GM18520 (cell line): ENCODE measurements at regions not wholly inside any gene's neighbourhood (a gene's known extent, or its start where the extent isn't known, plus 50 kb on each side); places are given as distances from the start of the nearest gene placed in this dataset.

Experiments used
- ATAC-seq: cut with Tn5 transposase; IDR thresholded peaks from one replicate; pipeline ENCODE4 v1.9.1; 2021; ENCODE audit not compliant: unreplicated experiment

DNA sequence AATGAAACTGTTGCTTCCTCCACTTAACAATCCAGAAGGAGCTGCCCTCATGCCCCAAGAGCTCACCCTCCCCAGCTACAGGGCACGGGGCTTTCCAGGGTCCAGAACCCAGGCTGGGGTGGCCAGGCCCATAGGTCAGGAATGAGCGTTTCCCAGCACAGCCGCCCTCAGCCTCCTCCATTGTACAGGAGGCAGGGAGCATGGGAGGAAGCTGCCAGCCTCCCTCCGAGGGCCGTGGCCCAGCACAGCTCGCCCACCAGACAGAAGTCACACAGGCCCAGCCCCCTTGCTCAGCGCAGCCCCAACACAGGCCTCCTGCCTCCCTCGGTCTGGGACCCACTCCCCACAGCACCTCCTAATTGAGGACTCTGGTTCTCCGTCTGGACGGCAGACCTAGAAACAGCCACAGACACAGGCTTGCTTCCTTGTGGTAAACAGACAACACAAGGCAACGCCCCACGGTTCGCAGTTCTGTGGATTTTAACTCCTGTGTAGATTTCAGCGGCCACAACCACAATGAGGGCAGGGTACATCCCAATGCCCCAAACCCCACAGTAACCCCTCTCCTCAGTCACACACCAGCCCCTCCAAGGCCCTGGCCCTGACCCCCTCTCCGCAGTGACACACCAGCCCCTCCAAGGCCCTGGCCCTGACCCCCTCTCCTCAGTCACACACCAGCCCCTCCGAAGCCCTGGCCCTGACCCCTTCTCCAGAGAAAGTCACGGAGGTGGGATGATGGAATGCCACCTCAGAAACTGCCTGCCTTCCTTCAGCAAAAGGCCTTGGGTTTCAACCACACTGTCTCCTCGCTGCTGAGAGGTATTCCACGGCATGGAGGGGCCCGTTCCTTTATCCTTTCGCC is 173.5 kb downstream of the DLL1 start:
- no peak for ATAC-seq

DNA sequence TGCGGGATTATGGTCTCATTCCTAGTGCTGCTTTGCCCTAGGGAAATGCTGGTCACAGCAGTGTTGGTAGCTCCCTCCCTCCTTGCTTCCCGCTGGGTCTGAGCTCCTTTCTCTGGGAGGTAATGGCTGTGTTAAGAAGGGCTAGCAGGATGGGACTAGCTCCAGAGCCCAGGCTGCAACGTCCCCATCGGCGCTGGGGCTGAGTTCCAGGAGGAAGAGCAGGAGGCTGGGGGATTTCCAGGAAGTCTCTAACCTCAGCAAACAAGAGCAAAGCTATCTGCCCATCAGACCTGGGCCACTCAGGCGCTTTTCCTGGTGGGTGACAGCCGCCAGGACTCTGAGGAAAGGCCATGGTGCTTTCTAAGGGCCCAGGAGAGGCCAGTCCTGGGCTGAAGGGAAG is 174.2 kb downstream of the DLL1 start:
- ATAC-seq, result no peak

DNA sequence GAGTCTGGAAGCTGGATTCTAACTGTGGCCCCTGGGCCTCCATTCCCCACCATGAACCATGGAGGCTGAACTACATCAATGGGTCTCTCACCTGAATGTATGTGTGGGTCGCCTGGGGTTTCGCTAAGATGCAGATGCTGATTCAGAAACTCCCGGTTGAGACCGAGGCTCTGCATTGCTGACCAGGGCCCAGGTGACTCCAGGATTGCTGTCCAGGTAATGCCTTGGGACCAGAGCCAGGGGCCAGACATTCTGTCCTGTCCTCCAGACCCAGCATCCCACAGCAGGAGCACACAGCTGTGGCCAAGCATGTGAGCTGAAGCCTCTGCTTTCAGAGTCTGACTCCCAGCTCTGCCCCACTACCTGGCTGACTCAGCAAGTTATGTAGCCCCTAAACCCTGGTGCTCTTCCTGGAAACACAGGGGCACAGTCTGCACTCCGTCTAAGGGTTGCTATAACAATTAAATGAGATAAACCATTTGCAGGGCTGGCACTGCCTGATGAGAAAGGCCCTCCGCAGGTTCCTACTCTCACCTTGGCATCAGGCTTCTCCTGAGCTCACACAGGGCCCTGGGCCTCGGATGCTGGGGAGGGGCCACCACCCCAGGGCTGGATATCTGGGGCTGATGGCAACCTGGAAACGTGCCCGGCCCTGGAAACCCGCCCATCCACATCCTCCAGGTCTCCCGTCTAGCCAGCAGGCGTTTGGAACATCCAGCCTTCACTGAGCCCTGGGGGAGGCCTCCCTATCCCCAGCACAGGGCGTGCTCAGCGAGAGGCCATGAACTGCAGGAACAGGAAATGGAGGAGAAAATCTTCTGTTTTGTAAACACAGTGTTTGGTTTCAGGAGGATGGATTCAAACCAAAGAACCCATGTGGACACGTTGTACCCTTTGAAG is 175.7 kb downstream of the DLL1 start:
- ATAC-seq, result no peak

DNA sequence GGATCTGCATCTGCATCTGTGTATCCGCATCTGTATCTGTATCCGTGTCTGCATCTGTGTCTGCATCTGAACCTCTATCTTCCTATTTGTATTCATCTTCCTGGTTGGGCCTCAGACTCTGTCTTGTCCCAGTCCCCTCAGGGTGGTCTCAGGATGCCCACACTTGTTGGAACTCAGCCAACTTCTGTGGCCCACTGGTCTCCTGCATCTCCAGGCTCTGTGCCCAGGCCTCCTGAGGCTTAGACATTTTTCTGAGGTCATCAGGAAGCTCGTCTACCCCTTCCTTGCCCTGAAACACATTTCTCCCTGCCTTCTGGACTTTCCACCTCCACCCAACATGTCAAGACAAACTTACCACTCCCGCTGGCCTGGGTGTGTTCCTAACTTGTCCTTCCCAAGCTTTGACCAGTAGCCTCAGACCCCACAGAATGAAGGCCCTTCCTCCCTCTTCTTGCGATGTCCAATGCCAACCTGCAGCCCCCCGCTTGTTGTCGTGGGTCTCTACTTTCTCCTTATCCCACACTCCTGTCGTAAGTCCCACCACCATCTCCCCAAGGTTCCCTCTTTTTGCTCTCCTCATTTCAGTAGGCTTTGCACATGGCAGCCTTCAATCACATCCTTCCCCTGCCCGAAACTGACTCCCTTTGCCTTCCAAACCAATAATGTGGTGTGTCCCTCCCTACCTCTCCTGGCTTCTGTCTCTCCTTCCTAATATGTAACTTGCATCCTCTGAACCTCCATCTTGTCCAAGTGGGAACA is 176.5 kb downstream of the DLL1 start:
- ATAC-seq, result no peak

DNA sequence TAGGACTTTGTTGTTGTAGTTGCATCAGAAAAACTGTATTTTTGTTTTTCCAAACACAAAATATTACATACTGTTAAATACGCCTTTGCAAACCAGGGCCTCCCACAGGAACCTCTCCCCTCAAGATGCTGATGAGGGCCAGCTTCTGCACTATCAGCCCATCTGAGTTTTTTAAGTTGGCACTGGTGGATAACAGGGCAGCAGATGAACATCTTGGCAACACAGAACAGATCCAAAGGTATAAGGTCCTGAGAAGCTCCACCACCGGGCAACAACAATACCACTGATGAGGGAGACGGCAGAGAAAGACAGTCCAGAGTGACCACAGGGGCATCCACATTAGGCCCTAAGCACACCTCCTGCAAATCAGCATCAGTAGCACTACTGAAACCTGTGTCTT is 177.7 kb downstream of the DLL1 start:
- no peak for ATAC-seq

DNA sequence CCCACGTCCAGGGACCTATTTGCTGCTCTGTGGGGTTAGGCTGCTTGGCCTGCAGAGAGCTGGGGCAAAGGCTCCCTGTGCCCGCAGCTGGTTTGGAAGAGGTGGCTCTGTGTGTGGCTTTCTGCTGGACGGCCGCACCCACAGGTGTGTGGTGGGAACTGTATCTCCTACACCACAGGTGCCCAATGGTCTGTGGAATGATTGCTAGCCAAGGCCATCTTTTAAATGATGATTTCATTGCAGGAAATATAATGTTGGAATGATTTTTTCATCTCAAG is 178.4 kb downstream of the DLL1 start:
- ATAC-seq, result no peak

DNA sequence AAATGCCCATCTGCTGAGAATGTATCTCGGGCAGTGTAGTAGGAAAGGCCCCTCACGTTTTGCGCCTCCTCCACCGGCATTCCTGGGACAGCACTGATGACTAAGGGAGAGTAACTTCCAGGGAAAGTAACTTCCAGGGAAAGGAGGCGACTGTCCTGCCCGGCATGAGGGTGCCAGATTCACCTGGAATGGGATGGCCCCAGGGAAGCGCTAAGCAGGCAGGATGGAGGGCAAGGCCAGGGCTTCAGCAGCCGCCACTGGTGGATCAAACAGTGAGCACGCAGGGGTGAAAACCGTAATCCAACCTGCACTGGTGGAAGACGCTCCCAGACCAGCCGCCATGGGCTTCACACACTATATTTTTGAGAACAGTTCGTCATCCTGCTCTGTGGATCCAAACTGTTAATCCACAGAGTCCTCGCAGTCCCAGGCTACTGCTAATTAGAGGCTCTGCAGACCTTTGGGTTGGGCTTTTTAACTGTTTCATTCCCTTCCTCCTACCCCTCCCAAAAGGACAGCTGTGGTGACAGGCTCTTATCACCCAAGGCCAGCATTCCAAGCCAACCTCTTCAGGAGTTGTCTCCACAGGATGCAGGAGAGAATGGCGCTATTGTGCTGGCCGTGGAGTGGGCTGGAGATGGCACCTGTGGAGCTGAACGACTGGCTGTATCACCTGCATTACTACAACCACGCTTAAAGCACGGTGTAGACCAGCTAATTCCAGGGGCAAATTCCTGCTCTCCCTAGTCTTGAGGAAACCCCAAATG is 178.9 kb downstream of the DLL1 start:
- no peak for ATAC-seq

DNA sequence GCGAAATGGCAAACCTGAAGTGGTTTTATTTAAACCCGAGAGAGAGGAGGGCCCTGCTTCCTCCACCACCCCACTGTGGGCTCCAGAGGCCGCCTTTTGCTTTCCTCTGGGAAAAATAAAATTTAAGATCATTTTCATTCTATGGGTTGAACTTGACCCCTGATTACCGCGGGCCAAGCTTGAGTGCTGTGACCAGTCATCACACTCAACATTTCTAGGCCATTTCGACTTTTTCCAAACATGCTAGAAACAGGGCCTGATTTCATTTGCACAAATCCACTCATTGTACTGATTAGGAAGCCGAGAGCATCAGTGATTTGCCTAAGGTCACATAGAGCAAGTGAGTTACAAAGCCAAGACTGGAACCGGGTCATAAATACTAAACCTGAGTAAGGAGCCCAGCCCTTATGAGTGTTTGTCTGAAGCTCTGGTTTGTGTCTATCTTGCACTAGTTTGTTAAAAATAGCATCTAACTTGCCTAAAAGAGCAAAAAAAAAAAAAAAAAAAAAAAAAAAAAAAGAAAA is 179.7 kb downstream of the DLL1 start:
- ATAC-seq, result no peak

DNA sequence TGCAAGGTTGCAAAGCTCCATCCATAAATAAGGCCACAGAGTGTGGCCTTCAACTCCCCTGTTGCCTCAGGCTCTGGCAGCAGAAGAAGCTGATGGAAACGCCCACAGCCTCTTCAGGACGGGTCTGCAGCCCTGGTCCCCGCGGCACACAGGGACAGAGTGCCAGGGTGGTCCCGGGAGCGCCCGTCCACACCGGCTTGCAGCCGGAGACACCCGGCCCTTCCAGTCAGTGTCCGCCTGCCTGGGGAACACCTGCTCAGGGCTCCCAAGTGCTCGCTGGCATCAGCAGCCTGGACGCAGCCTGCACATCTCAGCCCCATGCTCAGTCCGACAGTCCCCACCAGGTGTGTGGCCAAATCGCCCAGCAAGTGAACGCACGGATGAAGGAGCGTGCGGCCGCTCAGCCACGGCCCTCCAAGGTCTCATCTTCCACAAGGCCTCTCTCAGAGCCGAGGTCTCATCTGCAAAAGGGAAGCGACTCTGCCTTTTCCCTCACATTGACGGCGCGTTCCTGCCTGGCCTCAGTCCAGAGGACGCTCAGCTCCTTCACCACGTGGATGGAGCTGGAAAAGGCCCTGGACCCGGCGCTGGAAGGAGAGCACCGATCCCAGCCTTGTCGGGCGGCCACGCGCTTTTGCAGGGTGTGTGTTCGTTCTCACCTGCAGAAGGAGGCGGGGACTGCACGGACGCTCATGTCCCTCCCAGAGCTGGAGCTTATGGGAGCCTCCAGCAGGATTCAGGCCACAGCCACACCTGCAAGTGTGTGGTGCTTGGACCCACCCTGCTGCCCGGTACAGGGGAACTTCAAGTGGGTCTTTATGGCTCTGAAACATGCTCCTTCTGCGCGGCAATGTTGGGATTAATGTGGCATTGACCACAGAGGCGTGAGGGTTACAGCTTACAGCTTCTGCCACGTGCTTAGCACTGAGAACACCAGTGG is 180.4 kb downstream of the DLL1 start:
- no peak for ATAC-seq

DNA sequence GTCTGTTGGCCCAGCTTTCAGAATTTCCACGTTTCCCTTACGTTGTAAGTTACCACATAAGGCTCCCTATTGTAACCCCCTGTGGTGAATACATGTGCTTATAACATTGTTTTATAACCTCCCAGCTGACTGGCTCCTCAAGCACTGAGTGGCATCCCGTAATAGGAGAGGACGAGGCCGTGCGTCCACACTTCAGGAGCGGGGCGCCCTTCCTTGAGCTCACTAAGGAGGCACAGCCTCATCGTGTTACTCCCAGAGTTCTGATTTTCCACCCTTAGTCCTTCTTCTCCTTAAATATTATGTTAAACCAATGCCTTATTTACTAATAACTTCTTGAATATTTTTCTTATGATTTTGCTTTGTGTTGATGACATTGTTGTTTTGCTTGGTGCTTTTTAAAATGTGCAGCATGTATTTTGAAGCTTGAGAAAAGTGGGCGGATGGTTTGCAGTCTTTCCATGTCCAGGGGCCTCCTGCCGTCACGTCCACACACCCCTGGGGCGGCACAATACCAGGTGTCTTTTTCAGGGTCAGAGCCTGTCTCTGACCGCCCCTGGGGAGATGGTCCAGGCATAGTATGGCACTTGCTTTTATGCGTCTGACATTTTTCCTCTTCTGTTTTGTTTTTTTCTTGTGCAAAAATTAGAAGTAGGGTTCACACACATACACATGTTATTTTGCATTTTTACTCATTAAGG is 181.8 kb downstream of the DLL1 start:
- ATAC-seq, result no peak

DNA sequence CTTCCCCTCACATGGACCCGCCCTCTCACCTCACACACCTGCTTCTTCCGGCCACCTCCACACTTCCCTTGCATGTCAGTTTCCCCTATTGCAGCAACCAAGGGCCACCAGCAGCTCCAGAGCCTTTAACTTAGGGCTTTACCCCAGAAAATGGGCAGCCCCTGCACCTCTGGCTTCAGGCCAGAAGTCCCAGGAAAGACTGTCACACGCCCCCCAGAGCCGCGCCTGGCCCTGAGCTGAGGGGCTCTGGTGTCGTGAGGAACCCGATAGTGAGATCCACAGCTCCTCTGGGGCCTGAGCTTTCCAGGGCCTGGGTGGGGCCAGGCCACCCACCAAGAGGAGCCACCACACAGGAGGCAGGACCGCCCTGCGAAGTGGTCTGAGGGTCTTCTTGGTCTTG is 182.4 kb downstream of the DLL1 start:
- no peak for ATAC-seq

DNA sequence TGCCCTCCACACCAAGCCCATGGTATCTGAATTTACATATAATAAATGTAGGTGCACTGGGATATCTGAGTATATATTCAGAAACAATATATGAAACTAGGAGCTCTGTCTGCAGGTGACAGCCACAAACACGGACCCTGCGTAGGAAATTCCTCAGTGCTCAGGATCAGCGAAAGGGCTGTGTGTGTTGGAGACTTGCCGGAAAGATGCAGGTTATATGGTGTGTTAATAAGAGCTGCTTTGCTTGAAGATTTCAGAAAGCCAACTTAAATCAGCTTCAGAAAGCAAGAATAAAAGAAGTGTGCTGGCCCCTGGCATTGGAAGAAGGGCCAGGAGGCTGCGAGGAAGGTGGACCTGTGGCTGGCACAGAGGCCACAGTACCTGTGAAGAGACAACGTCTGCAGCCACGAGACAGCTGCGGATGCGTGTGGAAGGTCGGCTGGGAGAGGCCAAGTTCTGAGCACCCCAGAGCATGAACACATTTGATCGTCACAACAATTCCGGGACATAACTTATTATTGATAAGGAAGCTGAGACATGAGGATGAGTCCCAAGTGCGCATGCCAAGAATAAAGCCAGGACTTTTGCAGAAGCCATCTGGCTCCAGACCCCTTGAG is 183.2 kb downstream of the DLL1 start:
- no peak for ATAC-seq

DNA sequence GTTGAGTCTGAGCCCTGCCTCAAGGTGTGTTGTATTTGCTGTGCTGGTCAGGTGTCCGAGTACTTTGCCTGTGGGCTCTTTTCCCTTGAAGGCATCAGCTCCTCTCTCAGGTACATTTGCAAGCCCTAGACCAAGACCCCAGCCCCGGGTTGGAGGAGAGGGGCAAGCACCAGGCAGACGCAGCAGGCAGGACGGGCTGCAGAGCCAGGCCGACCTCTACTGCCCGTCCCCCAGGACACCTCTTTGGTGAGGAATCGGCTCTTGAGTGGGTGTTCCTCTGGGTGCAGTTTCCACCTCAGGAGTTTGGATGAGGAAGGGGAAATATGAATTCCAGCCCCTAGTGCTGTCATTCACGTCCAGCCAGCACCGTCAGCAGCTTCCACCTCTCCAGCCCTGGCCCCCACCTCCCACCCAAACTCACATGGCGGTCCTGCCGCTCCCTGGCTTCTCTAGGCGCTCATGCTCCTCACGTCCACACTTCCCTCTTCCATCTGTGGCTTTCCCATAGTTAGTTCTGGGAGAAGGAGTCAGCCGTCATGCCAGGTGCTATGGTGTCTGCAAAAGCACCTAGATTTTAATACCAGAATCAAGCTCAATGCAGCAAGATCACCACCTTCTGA is 183.9 kb downstream of the DLL1 start:
- ATAC-seq, result no peak

DNA sequence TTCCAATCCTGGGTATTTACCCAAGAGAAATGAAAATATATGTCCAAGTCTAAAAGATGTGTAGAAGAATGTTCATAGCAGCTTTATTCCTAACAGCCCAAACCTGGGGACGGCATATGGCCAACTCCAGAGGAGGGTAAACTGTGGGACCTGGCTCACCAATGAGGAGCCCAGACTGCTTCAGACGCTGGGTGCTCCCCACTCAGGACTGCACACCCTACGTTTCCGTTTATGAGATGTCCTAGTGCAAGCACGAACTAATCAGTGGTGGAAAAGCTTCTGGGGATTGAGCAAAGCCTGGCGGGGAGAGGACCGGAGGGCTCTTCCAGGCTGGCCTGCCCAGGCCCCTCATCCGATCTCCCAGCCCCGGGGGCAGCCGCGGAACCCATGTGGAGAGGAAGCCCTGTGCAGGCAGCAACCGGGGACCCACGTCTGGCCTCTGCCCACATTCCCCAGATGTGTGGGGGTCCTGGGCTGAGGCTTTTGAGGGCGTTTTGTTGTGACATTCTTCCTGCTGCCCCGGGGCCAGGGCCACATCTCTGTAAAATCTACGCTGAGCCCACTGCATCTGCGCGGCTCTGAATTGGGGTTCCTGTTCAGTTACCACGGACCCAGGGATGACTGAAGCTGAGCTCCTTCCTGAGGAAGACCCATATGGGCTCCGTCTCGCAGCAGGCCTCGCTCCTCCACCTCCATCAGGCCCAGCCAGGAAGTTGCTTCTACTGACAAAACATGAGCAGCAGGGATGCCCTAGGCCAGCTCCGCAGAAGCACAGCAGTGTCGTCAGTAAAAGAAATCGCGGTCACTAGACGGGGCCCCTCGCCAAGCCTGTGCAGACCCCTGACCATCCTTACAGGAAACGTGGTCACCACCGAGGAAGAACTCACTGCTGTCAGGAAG is 188.0 kb downstream of the DLL1 start:
- no peak for ATAC-seq

DNA sequence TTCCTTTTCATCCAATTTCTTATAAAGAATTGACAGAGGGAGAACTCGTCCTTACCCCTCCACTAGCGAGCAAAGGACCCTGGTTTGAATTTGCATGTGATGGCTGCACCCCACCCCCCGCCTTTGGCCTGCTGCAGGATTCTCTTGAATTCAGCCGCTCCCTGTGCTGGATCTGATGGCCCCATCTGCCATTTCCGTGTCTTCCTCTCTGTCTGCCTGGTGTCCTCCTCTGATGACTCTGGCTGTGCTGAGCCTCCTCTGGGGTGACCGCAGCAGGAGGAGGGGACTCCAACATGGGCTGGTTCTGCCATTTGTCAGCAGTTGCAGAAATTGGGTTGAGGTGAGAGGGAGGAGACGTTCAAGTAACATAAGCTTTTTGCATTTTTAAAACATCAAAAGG is 188.8 kb downstream of the DLL1 start:
- ATAC-seq, result no peak

DNA sequence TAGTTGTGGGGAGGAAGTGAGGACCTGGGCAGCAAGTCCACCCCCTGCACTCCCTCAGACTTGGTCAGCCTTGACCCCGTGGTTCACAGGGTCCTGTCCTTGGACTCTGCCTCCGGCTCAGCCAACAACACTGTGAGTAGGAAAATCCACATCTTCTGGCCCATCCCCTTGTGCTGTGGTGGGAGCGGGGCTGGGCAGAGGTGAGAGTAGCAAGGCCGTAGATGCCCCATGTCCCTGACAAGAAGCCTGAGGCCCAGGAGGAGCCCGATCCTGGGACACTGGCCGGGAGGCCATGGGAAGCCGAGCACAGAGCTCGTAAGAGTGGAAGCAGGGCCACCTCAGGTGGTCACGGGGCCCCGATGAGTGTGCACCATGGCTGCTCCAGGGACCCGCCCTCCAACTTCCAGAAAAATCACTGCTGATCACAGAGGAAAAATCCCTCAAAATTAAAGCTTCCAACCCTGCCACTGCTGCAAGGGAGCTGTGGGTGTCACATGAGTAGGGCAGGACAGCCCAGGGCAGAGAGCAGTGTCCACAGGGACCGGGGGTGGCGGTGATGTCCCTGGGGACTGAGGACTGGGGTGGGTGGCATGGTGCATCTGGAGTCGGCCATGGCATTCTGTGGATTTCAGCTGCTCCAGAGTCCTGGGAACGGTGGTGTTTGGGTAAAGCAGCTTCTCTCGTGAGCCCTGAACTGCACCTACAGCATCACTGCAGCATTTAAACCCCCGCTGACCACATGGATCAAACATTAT is 189.4 kb downstream of the DLL1 start:
- ATAC-seq, result no peak
